HCT116 (cell line): ENCODE measurements at regions not wholly inside any gene's neighbourhood (a gene's known extent, or its start where the extent isn't known, plus 50 kb on each side); places are given as distances from the start of the nearest gene placed in this dataset.

Experiments
- ATAC-seq: fragments of 200-7000 bp; cut with Tn5 transposase; 2 replicates; pipeline ENCODE4 v1.9.1; 2020; ENCODE audit warnings: mild to moderate bottlenecking, moderate library complexity
- BruUV-seq: library from RNA; stranded (reverse); fragments of 400-500 nt; replicated peaks from 2 replicates; lab custom pipeline; 2021; lab: Mats Ljungman, UMichigan
- CTCF ChIA-PET: fragments of 300-600 bp; sonication (Branson Sonifier 250); formaldehyde crosslinking; loops from one replicate; lab custom pipeline; 2021; ENCODE audit warnings: antibody characterized with exemption; lab: Charles Lee
- POLR2A ChIA-PET: fragments of 300-600, 350-600 bp; sonication (Branson Sonifier 250); formaldehyde crosslinking; loops from one replicate; lab custom pipeline; 2021; ENCODE audit warnings: antibody characterized with exemption; lab: Charles Lee
- RAD21 ChIA-PET, 2 experiments: fragments of 300-600 bp; sonication (Branson Sonifier 250); formaldehyde crosslinking; loops; one replicate each; lab custom pipeline; 2023; ENCODE audit warnings: low total read pairs in 2 of 2; ENCODE audit not compliant: uncharacterized antibody in 2 of 2, unreplicated experiment in 2 of 2, low non-redundant PET in 1 of 2; lab: Charles Lee
- DNase-seq: peaks from one replicate; pipeline ENCODE4 v3.0.0-alpha.2; 2010; ENCODE audit warnings: low read depth, low spot score
- H2AFZ ChIP-seq: fragments of 200-600 bp; shearing (Covaris generic), sonication (generic); 2 replicates; pipeline ENCODE4 v1.6.1; 2017; ENCODE audit warnings: low read depth, mixed run types, mixed read lengths, antibody characterized with exemption, low read length; ENCODE audit not compliant: poor library complexity, severe bottlenecking
- H3K27ac ChIP-seq: 2 replicates; pipeline ENCODE4 v1.5.1; 2012; ENCODE audit warnings: low read depth, low read length
- H3K27me3 ChIP-seq: fragments of 200-600 bp; sonication (generic); 2 replicates; pipeline ENCODE4 v1.6.1; 2016; ENCODE audit warnings: mixed run types, low read length, mixed read lengths; ENCODE audit not compliant: insufficient read depth
- H3K36me3 ChIP-seq, 2 experiments: fragments of 200-500 bp in 1 of 2; fragments of 200-600 bp in 1 of 2; sonication (Bioruptor generic) in 1 of 2; sonication (generic) in 1 of 2; 2 replicates each; pipeline versions ENCODE4 v1.5.1 to v1.6.1; 2014 to 2016; ENCODE audit warnings: low read length in 2 of 2, inconsistent platforms in 1 of 2, mixed read lengths in 1 of 2, mixed run types in 1 of 2; ENCODE audit not compliant: insufficient read depth in 2 of 2, control insufficient read depth in 1 of 2
- H3K4me1 ChIP-seq, 2 experiments: fragments of 200-600 bp in 1 of 2; sonication (generic) in 1 of 2; 2 replicates each; pipeline versions ENCODE4 v1.5.1 to v1.6.1; 2012 to 2017; ENCODE audit warnings: low read length in 2 of 2, inconsistent platforms in 1 of 2, mild to moderate bottlenecking in 1 of 2, mixed read lengths in 1 of 2, mixed run types in 1 of 2, moderate library complexity in 1 of 2; ENCODE audit not compliant: insufficient read depth in 2 of 2, control insufficient read depth in 1 of 2
- H3K4me2 ChIP-seq: fragments of 200-600 bp; sonication (generic); 2 replicates; pipeline ENCODE4 v1.6.1; 2017; ENCODE audit warnings: mixed run types, low read length, mixed read lengths
- H3K4me3 ChIP-seq, 2 experiments: fragments of 200-600 bp in 1 of 2; sonication (generic) in 1 of 2; replicated peaks in 1 of 2; 2 replicates each; pipeline ENCODE4 v1.5.1; 2011 to 2016; ENCODE audit warnings: low read length in 2 of 2, control low read depth in 1 of 2, low read depth in 1 of 2, mild to moderate bottlenecking in 1 of 2, mixed read lengths in 1 of 2, mixed run types in 1 of 2
- H3K79me2 ChIP-seq: fragments of 200-600 bp; sonication (generic); 2 replicates; pipeline ENCODE4 v1.6.1; 2017; ENCODE audit warnings: mild to moderate bottlenecking, mixed run types, low read length, moderate library complexity, mixed read lengths; ENCODE audit not compliant: insufficient read depth
- H3K9ac ChIP-seq: fragments of 200-600 bp; sonication (generic); 2 replicates; pipeline ENCODE4 v1.6.1; 2016; ENCODE audit warnings: low read length, mixed read lengths
- H3K9me2 ChIP-seq: fragments of 200-600 bp; sonication (generic), shearing (Covaris generic); 2 replicates; pipeline ENCODE4 v1.6.1; 2017; ENCODE audit warnings: mixed run types, mild to moderate bottlenecking, moderate library complexity; ENCODE audit not compliant: insufficient read depth
- H3K9me3 ChIP-seq, 2 experiments: fragments of 200-500 bp in 1 of 2; fragments of 200-600 bp in 1 of 2; sonication (Bioruptor generic) in 1 of 2; sonication (generic) in 1 of 2; 2 replicates each; pipeline ENCODE4 v1.6.1; 2014 to 2017; ENCODE audit warnings: low read length in 2 of 2, mixed read lengths in 2 of 2, inconsistent platforms in 1 of 2, low read depth in 1 of 2, mild to moderate bottlenecking in 1 of 2, mixed run types in 1 of 2, moderate library complexity in 1 of 2; ENCODE audit not compliant: control insufficient read depth in 1 of 2, insufficient read depth in 1 of 2
- H4K20me1 ChIP-seq: fragments of 200-600 bp; sonication (generic), shearing (Covaris generic); 2 replicates; pipeline ENCODE4 v1.6.1; 2017; ENCODE audit warnings: mixed run types, mild to moderate bottlenecking, moderate library complexity; ENCODE audit not compliant: insufficient read depth
- CBX3 ChIP-seq: IDR thresholded peaks from 2 replicates; pipeline ENCODE4 v1.6.1; 2012; ENCODE audit warnings: low read depth
- EGR1 ChIP-seq: IDR thresholded peaks from 2 replicates; pipeline ENCODE4 v1.6.1; 2012; ENCODE audit warnings: low read depth
- ELF1 ChIP-seq: IDR thresholded peaks from 2 replicates; pipeline ENCODE4 v1.6.1; 2012; ENCODE audit warnings: low read depth, borderline replicate concordance
- EZH2 ChIP-seq: fragments of 200-600 bp; sonication (generic); IDR thresholded peaks from 2 replicates; pipeline ENCODE4 v1.6.1; 2017; ENCODE audit warnings: antibody characterized with exemption, mixed run types
- FOSL1 ChIP-seq: IDR thresholded peaks from 2 replicates; pipeline ENCODE4 v1.6.1; 2012; ENCODE audit warnings: low read depth
- MAX ChIP-seq: IDR thresholded peaks from 2 replicates; pipeline ENCODE4 v1.6.1; 2012
- POLR2A ChIP-seq: IDR thresholded peaks from 2 replicates; pipeline ENCODE4 v1.7.0; 2011; ENCODE audit warnings: borderline replicate concordance; ENCODE audit not compliant: insufficient read depth, insufficient read length; ENCODE audit errors: extremely low read depth
- POLR2AphosphoS5 ChIP-seq: IDR thresholded peaks from 2 replicates; pipeline ENCODE4 v1.6.1; 2011; ENCODE audit warnings: mild to moderate bottlenecking, low read depth, low read length, moderate library complexity
- SIN3A ChIP-seq: IDR thresholded peaks from 2 replicates; pipeline ENCODE4 v1.6.1; 2012; ENCODE audit warnings: low read depth
- TCF7L2 ChIP-seq: IDR thresholded peaks from 2 replicates; pipeline ENCODE4 v1.7.0; 2011; ENCODE audit warnings: borderline replicate concordance, inconsistent platforms; ENCODE audit not compliant: insufficient read depth, insufficient read length; ENCODE audit errors: extremely low read depth
- intact Hi-C: fragments of 100-400 bp; cut with micrococcal nuclease; formaldehyde crosslinking; loops from 2 replicates; pipeline ENCODE4 v1.10.0; 2022
- TF ChIP-seq, protein P1 (sequence below): IDR thresholded peaks from 2 replicates; pipeline ENCODE4 v1.6.1; 2011; ENCODE audit warnings: mild to moderate bottlenecking, low read length, moderate library complexity; ENCODE audit not compliant: insufficient replicate concordance; ENCODE audit errors: extremely low read depth

- Histone ChIP-seq H3K4me3 (no peak overlapping the region), H3K36me3 (no peaks in the 10 kb centered on the region), H3K4me1 (no peaks in the 10 kb centered on the region), H3K79me2 (no peaks in the 10 kb centered on the region), H3K27me3 (no peaks in the 10 kb centered on the region), H3K9me2 (no peaks in the 10 kb centered on the region), H4K20me1 (no peaks in the 10 kb centered on the region), H3K4me2 (no peak overlapping the region), H3K27ac (no peak overlapping the region), H3K9me3 (peaks cover 0 to 17% of the 10 kb centered on the region in 2 experiments; a peak in 2 of 4 replicates), H3K9ac (no peak overlapping the region), H2AFZ (no peak overlapping the region)
- POLR2A ChIA-PET, result no interaction called here
- intact Hi-C loops, result no loop called here
- no TSS peak for BruUV-seq
- no peak for TF ChIP-seq ELF1
- no peak for TF ChIP-seq POLR2A
- TF ChIP-seq, protein P1, sequence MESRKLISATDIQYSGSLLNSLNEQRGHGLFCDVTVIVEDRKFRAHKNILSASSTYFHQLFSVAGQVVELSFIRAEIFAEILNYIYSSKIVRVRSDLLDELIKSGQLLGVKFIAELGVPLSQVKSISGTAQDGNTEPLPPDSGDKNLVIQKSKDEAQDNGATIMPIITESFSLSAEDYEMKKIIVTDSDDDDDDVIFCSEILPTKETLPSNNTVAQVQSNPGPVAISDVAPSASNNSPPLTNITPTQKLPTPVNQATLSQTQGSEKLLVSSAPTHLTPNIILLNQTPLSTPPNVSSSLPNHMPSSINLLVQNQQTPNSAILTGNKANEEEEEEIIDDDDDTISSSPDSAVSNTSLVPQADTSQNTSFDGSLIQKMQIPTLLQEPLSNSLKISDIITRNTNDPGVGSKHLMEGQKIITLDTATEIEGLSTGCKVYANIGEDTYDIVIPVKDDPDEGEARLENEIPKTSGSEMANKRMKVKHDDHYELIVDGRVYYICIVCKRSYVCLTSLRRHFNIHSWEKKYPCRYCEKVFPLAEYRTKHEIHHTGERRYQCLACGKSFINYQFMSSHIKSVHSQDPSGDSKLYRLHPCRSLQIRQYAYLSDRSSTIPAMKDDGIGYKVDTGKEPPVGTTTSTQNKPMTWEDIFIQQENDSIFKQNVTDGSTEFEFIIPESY, result no peak
- no peak for TF ChIP-seq MAX
- TF ChIP-seq EGR1, result no peak
- RAD21 ChIA-PET, result no interaction called here
- CTCF ChIA-PET, result no interaction called here
- DNase-seq, result no peak
- ATAC-seq, result no peak
Measured at GRCh38 chr7:69177941-69178494, 420.3 kb upstream of the AUTS2 start.

DNA sequence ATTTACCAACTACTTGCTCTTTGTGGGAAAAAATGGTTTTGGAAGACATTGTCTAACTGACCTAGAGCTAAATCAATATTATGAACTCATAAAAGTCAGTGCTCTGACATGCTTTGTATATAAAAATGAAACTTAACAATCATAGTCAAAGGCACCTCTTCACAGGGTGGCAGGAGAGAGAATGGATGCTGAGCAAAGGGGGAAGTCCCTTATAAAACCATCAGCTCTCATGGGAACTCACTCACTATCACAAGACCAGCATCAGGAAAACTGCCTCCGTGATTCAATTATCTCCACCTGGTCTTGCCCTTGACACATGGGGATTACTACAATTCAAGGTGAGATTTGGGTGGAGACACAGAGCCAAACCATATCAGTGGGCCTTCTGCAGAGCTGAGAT is 417.6 kb upstream of the AUTS2 start:
- H2AFZ ChIP-seq, result no peak overlapping the region
- no peak overlapping the region for H3K9ac ChIP-seq
- POLR2A ChIA-PET, result no interaction called here
- no peaks in the 10 kb centered on the region for H3K79me2 ChIP-seq
- TF ChIP-seq TCF7L2, result no peak
- no peak for TF ChIP-seq POLR2AphosphoS5
- no peak for TF ChIP-seq EZH2
- no peak for TF ChIP-seq FOSL1
- TF ChIP-seq CBX3, result no peak
- TF ChIP-seq SIN3A, result no peak
- TF ChIP-seq, all 23 proteins: peak for 0
- Histone ChIP-seq H3K9me2 (no peaks in the 10 kb centered on the region), H3K9me3 (peaks cover 0 to 13% of the 10 kb centered on the region in 2 experiments; a peak in 2 of 4 replicates), H3K36me3 (no peaks in the 10 kb centered on the region), H3K27ac (no peak overlapping the region), H3K27me3 (no peaks in the 10 kb centered on the region), H3K4me3 (no peak overlapping the region), H3K4me2 (no peak overlapping the region), H3K4me1 (no peaks in the 10 kb centered on the region), H4K20me1 (no peaks in the 10 kb centered on the region)
- intact Hi-C loops, result no loop called here
- ChIA-PET RAD21 (no interaction called here), CTCF (no interaction called here)
- ATAC-seq, result no peak
- no peak for DNase-seq
- BruUV-seq, result no TSS peak
